Mucosa of descending colon (tissue), 3 donors: ENCODE measurements at regions not wholly inside any gene's neighbourhood (a gene's known extent, or its start where the extent isn't known, plus 50 kb on each side); places are given as distances from the start of the nearest gene placed in this dataset.

Experiments used
- ATAC-seq: fragments of 200-7000 bp; cut with Tn5 transposase; one replicate; pipeline ENCODE4 v1.9.1; 2020; ENCODE audit warnings: mild to moderate bottlenecking, moderate library complexity
- DNase-seq, 3 donors: peaks; one replicate each; pipeline ENCODE4 v3.0.0-alpha.2; 2020
- H3K36me3 ChIP-seq: fragments of 200-600 bp; one replicate; pipeline ENCODE4 v1.8.0; 2021; ENCODE audit warnings: low read depth, mild to moderate bottlenecking
- H3K4me1 ChIP-seq: fragments of 200-600 bp; one replicate; pipeline ENCODE4 v1.8.0; 2021; ENCODE audit warnings: low read depth, mild to moderate bottlenecking
- H3K4me3 ChIP-seq: fragments of 200-600 bp; one replicate; pipeline ENCODE4 v1.8.0; 2021; ENCODE audit warnings: mild to moderate bottlenecking
- H3K9me3 ChIP-seq: fragments of 200-600 bp; one replicate; pipeline ENCODE4 v1.8.0; 2021; ENCODE audit warnings: mild to moderate bottlenecking
- CTCF ChIP-seq: fragments of 200-600 bp; IDR thresholded peaks from one replicate; pipeline ENCODE4 v1.8.0; 2022; ENCODE audit warnings: antibody characterized with exemption, mild to moderate bottlenecking
- intact Hi-C, 2 donors: fragments of 100-400 bp; cut with DNase I in 1 of 2; cut with micrococcal nuclease in 1 of 2; formaldehyde crosslinking; loops; one replicate each; pipeline versions ENCODE4 v1.11.0 to v1.11.1; 2022; cut with DNase I, micrococcal nuclease
- donor health status: DM: no; HTN: no; CAD: no; lungs with moderate emphysema.
- donor health status: DM: no; HTN: no; CAD: no.
- donor health status: DM: no; HTN: yes; CAD: no.

- ATAC-seq (no peak), DNase-seq (no peak)
- Histone ChIP-seq H3K4me1 (no peaks in the 10 kb centered on the region), H3K9me3 (no peaks in the 10 kb centered on the region), H3K36me3 (no peaks in the 10 kb centered on the region), H3K4me3 (no peak overlapping the region)
- intact Hi-C loops: no loop called here
- no peak for TF ChIP-seq CTCF
These were observed 168.0 kb upstream of the SMAD3 start for GRCh38 chr15:66897416-66897815.

GRCh38 chr15:66897971-66898370, 167.4 kb upstream of the SMAD3 start:
- no peak for TF ChIP-seq CTCF
- ATAC-seq (no peak), DNase-seq (no peak)
- Histone ChIP-seq H3K4me1 (no peaks in the 10 kb centered on the region), H3K9me3 (no peaks in the 10 kb centered on the region), H3K4me3 (no peak overlapping the region), H3K36me3 (no peaks in the 10 kb centered on the region)
- intact Hi-C loops: no loop called here

- Histone ChIP-seq H3K4me3 (no peak overlapping the region), H3K4me1 (no peaks in the 10 kb centered on the region), H3K9me3 (no peaks in the 10 kb centered on the region), H3K36me3 (no peaks in the 10 kb centered on the region)
- DNase-seq (no peak), ATAC-seq (no peak)
- intact Hi-C loops: no loop called here
- TF ChIP-seq CTCF: no peak
These were observed 166.6 kb upstream of the SMAD3 start for GRCh38 chr15:66898656-66899386.

- no peak for ATAC-seq
- DNase-seq: no peak
- TF ChIP-seq CTCF: no peak
These were observed 165.6 kb upstream of the SMAD3 start for GRCh38 chr15:66899555-66900350.

GRCh38 chr15:66900586-66901310, 164.7 kb upstream of the SMAD3 start:
- ATAC-seq: no peak
- no peaks in the 10 kb centered on the region for H3K9me3 ChIP-seq
- DNase-seq: no peak
- no peak for TF ChIP-seq CTCF
- intact Hi-C loops: no loop called here
- no peaks in the 10 kb centered on the region for H3K36me3 ChIP-seq
- no peaks in the 10 kb centered on the region for H3K4me1 ChIP-seq
- H3K4me3 ChIP-seq: no peak overlapping the region

More at GRCh38 chr15:66899555-66900350, 165.6 kb upstream of the SMAD3 start:
- Histone ChIP-seq H3K4me3 (no peak overlapping the region), H3K36me3 (no peaks in the 10 kb centered on the region), H3K9me3 (no peaks in the 10 kb centered on the region), H3K4me1 (no peaks in the 10 kb centered on the region)
- intact Hi-C loops: no loop called here
